VCaP (cell line): ENCODE measurements at regions not wholly inside any gene's neighbourhood (a gene's known extent, or its start where the extent isn't known, plus 50 kb on each side); places are given as distances from the start of the nearest gene placed in this dataset.

Experiments
- H3K27ac ChIP-seq: fragments of 450-650 bp; 2 replicates; pipeline ENCODE4 v1.5.1; 2017
- TF ChIP-seq, protein P1 (sequence below): fragments of 450-650 bp; conservative IDR thresholded peaks from 2 replicates; pipeline ENCODE4 v1.5.1; 2017; ENCODE audit warnings: mild to moderate bottlenecking, moderate library complexity

DNA sequence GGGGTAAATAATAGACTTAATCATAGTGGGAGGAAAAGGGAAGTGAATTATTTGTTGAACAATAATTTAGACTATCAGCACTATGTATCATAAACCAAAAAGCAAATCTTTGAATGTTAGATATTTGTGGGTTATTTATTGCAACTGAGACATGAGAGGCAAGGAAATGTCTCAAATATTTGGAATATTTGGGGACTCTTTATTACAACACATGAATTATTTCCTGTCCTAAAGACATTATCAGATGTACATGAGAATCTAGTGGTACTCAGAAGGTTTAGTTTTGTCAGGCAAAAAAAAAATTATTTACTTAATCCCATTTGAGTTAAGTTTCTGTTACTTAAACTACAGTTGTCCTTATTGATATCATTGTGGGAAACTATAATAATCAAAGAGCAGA lies 91.1 kb downstream of the TLR4 start:
- TF ChIP-seq, protein P1, sequence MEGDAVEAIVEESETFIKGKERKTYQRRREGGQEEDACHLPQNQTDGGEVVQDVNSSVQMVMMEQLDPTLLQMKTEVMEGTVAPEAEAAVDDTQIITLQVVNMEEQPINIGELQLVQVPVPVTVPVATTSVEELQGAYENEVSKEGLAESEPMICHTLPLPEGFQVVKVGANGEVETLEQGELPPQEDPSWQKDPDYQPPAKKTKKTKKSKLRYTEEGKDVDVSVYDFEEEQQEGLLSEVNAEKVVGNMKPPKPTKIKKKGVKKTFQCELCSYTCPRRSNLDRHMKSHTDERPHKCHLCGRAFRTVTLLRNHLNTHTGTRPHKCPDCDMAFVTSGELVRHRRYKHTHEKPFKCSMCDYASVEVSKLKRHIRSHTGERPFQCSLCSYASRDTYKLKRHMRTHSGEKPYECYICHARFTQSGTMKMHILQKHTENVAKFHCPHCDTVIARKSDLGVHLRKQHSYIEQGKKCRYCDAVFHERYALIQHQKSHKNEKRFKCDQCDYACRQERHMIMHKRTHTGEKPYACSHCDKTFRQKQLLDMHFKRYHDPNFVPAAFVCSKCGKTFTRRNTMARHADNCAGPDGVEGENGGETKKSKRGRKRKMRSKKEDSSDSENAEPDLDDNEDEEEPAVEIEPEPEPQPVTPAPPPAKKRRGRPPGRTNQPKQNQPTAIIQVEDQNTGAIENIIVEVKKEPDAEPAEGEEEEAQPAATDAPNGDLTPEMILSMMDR = no peak
- H3K27ac ChIP-seq = no peak overlapping the region

DNA sequence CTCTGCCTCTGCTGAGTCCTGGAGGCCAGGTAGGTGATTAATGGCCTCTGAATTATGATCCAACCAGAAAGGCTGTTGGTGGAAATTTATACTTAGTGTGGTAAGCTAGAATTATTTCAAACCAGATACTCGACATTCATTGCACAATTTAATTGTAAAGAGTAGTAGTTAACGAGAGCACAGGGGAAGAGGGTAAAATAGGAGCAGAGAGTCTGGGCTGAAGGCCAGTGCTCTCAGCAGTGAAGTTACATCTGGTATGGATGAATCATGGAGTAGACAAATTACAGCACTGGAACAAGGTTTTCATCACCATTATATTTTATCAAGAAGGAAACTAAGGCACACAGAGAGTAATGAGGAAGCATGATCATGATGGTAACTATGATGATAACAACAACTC lies 92.5 kb downstream of the TLR4 start:
- H3K27ac ChIP-seq = no peak overlapping the region
- TF ChIP-seq, protein P1 = no peak

DNA sequence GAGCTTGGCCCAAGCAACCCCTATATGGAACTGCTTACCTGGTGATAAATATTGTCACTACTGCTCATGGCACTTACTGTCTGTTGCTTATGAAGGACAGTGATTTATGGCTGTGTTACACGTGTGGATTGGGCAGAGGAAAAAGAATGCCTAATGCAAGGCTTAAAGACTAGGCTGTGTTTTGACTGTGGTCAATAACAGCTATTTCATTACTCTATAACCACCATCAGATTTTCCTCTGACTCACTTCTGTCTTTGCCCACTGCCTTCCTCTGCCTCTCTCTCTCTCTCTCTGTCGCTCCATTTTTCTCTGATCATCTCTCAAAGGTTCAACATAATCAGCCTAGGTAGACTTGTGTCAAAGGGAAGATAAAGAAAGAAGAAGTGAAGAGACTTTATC lies 96.2 kb downstream of the TLR4 start:
- TF ChIP-seq, protein P1 = no peak
- H3K27ac ChIP-seq = no peak overlapping the region

DNA sequence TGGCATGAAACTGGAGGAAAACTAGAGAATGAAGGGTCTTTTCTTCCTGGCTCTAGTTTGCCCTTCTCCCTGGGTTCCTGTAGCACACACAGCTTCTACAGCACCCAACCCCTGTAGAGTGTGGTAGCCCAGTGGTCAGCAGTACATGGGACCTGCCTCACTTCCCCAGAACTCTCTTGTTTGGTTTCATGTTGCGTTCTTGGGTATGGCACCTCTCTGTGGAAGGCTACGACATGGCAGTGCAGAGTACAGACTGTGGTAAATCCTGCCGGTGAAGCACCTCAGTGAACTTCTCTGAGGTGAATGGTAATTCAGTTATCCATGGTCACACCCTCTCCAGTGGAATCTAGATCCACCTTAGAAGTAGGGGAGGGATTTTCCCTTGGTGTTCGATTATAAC lies 105.5 kb downstream of the TLR4 start:
- H3K27ac ChIP-seq = no peak overlapping the region
- TF ChIP-seq, protein P1 = no peak

DNA sequence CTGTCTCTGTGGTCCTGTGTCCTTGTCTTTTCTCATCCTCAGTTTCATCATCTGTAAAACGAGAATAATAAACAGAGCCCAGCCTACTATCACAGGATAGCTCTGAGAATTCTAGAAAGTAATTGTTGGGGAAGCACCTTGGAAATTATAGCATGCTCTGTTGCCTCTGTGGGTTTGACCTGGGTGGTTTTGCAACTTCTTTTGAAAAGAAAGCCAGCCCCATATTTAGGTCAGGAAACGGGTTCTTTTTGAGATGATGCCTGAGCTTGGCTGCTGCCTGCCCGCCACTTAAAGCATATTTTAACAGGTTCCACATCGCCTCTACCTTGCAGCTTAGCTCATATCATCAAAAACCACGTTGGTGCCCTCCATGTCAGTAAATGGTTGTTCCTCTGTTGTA lies 111.1 kb downstream of the TLR4 start:
- H3K27ac ChIP-seq = no peak overlapping the region
- TF ChIP-seq, protein P1 = no peak

DNA sequence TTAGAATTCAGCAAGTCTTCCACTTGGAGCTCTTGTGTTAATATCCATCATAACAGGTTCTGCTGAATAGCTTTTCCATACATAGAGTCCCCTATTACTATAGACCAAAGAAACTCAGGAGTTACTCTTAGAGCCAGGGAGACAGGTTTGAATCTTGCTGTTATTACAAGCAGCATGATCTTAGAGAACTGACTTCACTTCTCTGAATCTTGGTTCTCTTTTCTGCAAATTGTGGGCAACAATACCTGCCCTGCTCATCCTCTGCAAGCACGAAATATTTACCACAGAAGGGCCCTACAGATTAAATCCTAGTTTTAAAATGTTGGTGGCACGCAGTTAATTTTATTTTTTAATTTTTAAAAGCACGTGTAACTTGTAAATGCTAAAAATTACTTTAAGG lies 111.7 kb downstream of the TLR4 start:
- no peak overlapping the region for H3K27ac ChIP-seq
- TF ChIP-seq, protein P1 = no peak

DNA sequence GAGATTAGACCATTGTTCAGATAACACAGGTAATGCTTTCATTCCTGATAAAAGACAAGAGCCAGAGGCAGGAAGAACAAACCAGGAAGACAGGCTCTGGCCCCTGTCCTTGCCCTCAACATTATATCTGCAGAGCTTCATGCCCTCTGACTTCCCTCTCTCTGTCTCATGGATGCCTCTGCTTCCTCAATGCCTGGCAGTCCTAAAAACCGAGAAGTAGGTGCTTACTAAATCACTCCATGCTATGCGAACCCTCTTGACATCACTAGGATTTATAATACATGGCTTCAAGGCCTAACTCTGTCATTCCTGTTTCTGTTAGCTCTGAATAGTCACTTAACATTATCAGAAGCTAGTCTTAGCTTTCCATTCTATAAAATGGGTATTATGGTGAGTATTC lies 117.8 kb downstream of the TLR4 start:
- no peak overlapping the region for H3K27ac ChIP-seq
- TF ChIP-seq, protein P1 = no peak

DNA sequence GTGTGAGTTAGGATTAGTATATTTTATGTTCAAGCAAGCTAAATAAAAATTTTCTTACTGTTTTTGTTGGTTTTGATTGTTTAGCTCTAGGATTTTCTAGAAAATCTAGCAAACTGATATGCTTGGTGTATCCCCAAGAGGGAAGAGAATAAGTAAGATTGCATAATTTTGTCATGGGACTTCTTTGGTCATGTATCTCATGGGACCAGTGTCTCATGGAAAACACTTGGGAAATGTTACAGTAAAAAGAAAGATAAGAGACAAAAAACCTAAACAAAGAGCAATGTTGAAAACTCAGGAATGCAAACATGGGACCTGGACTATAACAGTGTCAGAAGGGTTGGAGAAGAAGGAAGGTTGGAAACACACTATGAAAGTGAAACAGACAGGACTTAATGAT lies 119.4 kb downstream of the TLR4 start:
- no peak overlapping the region for H3K27ac ChIP-seq
- TF ChIP-seq, protein P1 = no peak
